ENCODE measurements at regions not wholly inside any gene's neighbourhood (a gene's known extent, or its start where the extent isn't known, plus 50 kb on each side); places are given as distances from the start of the nearest gene placed in this dataset.

GRCh38 chr22:48588151-48588877 lies 1239.4 kb downstream of the BRD1 start:
- TF ChIP-seq EZH2phosphoT487 (IDR thresholded peaks at IDR 0.05; ENCODE audit: borderline replicate concordance): no peak
- TF ChIP-seq CTCF (IDR thresholded peaks at IDR 0.05 in 2 of 3, conservative IDR thresholded peaks at IDR 0.05 in 1 of 3; ENCODE audit: borderline replicate concordance in 1 of 3, insufficient read depth in 1 of 3, low read depth in 2 of 3, low read length in 2 of 3): no peak
- TF ChIP-seq POLR2AphosphoS5 (IDR thresholded peaks at IDR 0.05; ENCODE audit: low read depth, low read length): no peak
- TF ChIP-seq SP1 (IDR thresholded peaks at IDR 0.05; ENCODE audit: low read depth): no peak
- TF ChIP-seq POLR2A (IDR thresholded peaks at IDR 0.05; ENCODE audit: borderline replicate concordance, extremely low read depth, insufficient read depth, insufficient read length): no peak
- TF ChIP-seq ATF3 (IDR thresholded peaks at IDR 0.05): no peak
- no peak for TF ChIP-seq YY1 (IDR thresholded peaks at IDR 0.05; ENCODE audit: extremely low read depth, insufficient replicate concordance, low read depth, low read length)
- TF ChIP-seq JUND (IDR thresholded peaks at IDR 0.05): no peak
- TF ChIP-seq ZFX (IDR thresholded peaks at IDR 0.05): no peak
- no peak for TF ChIP-seq REST (IDR thresholded peaks at IDR 0.05; ENCODE audit: low read depth)
- TF ChIP-seq ZNF274 (IDR thresholded peaks at IDR 0.05; ENCODE audit: low read depth, low read length): no peak
- TF ChIP-seq TCF7L2 (IDR thresholded peaks at IDR 0.05; ENCODE audit: borderline replicate concordance, extremely low read depth, insufficient read depth, insufficient read length): no peak
- no peak for TF ChIP-seq EZH2 (IDR thresholded peaks at IDR 0.05)
- no peak for TF ChIP-seq ZBTB33 (IDR thresholded peaks at IDR 0.05; ENCODE audit: extremely low read depth, insufficient replicate concordance, low read length)
